MCF 10A (cell line): ENCODE measurements at regions not wholly inside any gene's neighbourhood (a gene's known extent, or its start where the extent isn't known, plus 50 kb on each side); places are given as distances from the start of the nearest gene placed in this dataset.
"Not testable (repeated sequence)": the region's sequence is repeated elsewhere in the genome, so short reads cannot be mapped to it uniquely, and the experiment has no call there.

Source experiments
- BruUV-seq: library from RNA; stranded (reverse); fragments of 400-500 nt; replicated peaks from 2 replicates; lab custom pipeline; 2021; lab: Mats Ljungman, UMichigan
- CTCF ChIA-PET: fragments of 300-600 bp; sonication (Branson Sonifier 250); formaldehyde crosslinking; extraction: SDS; loops from one replicate; lab custom pipeline; 2021; ENCODE audit warnings: antibody characterized with exemption, inconsistent platforms; lab: Yijun Ruan, JAX
- POLR2A ChIA-PET: fragments of 300-600, 350-650 bp; sonication (Branson Sonifier 250); formaldehyde crosslinking; extraction: SDS; loops from one replicate; lab custom pipeline; 2020; ENCODE audit warnings: antibody characterized with exemption, inconsistent platforms; lab: Yijun Ruan, JAX
- DNase-seq: peaks from one replicate; pipeline ENCODE4 v3.0.0-alpha.2; 2018; ENCODE audit not compliant: unreplicated experiment
- H3K27ac Mint-ChIP-seq: one replicate; pipeline ENCODE4 v1.8.0; 2022; ENCODE audit warnings: mild to moderate bottlenecking, low read depth, mixed read lengths; ENCODE audit not compliant: unreplicated experiment
- H3K27me3 Mint-ChIP-seq: one replicate; pipeline ENCODE4 v1.8.0; 2022; ENCODE audit warnings: mixed read lengths; ENCODE audit not compliant: insufficient read depth, unreplicated experiment
- H3K36me3 Mint-ChIP-seq: one replicate; pipeline ENCODE4 v1.8.0; 2022; ENCODE audit warnings: mild to moderate bottlenecking, moderate library complexity, mixed read lengths; ENCODE audit not compliant: insufficient read depth, unreplicated experiment
- H3K4me1 Mint-ChIP-seq: one replicate; pipeline ENCODE4 v1.8.0; 2022; ENCODE audit warnings: mixed read lengths; ENCODE audit not compliant: insufficient read depth, unreplicated experiment
- H3K4me3 Mint-ChIP-seq: one replicate; pipeline ENCODE4 v1.8.0; 2022; ENCODE audit warnings: mild to moderate bottlenecking, moderate library complexity, mixed read lengths; ENCODE audit not compliant: unreplicated experiment
- H3K9me3 Mint-ChIP-seq: one replicate; pipeline ENCODE4 v1.8.0; 2022; ENCODE audit warnings: mixed read lengths; ENCODE audit not compliant: unreplicated experiment
- CTCF ChIP-seq: fragments of 200-600 bp; IDR thresholded peaks from one replicate; pipeline ENCODE4 v1.8.0; 2022; ENCODE audit warnings: antibody characterized with exemption, mild to moderate bottlenecking; ENCODE audit not compliant: unreplicated experiment
- intact Hi-C: fragments of 100-400 bp; cut with micrococcal nuclease; formaldehyde crosslinking; loops from 2 replicates; pipeline ENCODE4 v1.14.1; 2022

GRCh38 chr2:129193961-129194360, 785.5 kb upstream of the RAB6C start:
- H3K36me3 Mint-ChIP-seq = peaks cover 5% of the 10 kb centered on the region
- no peaks in the 10 kb centered on the region for H3K9me3 Mint-ChIP-seq
- no peak for DNase-seq
- intact Hi-C loops = no loop called here
- CTCF ChIA-PET = interaction anchor here (0.6 kb wide), 1 partner anchor 1627 kb away, joined by 4 read pairs; no protein-coding TSS in a partner anchor
- H3K27ac Mint-ChIP-seq = no peak overlapping the region
- no peak overlapping the region for H3K4me3 Mint-ChIP-seq
- POLR2A ChIA-PET = interaction anchor here (0.7 kb wide), 2 partner anchors 104 to 493 kb away, joined by 4 read pairs; no protein-coding TSS in a partner anchor
- H3K4me1 Mint-ChIP-seq = peaks cover 30% of the 10 kb centered on the region
- TF ChIP-seq CTCF = no peak
- BruUV-seq = no TSS peak
- H3K27me3 Mint-ChIP-seq = no peaks in the 10 kb centered on the region

GRCh38 chr2:129199501-129199900, 780.0 kb upstream of the RAB6C start:
- POLR2A ChIA-PET = no interaction called here
- no TSS peak for BruUV-seq
- no peak overlapping the region for H3K27ac Mint-ChIP-seq
- H3K9me3 Mint-ChIP-seq = no peaks in the 10 kb centered on the region
- H3K27me3 Mint-ChIP-seq = no peaks in the 10 kb centered on the region
- intact Hi-C loops = no loop called here
- DNase-seq = no peak
- CTCF ChIA-PET = interaction anchor here (0.8 kb wide), 1 partner anchor 10 kb away, joined by 3 read pairs; no protein-coding TSS in a partner anchor
- TF ChIP-seq CTCF = no peak
- H3K4me1 Mint-ChIP-seq = peaks cover 7% of the 10 kb centered on the region
- no peak overlapping the region for H3K4me3 Mint-ChIP-seq
- H3K36me3 Mint-ChIP-seq = no peaks in the 10 kb centered on the region

GRCh38 chr2:129201696-129202095, 777.8 kb upstream of the RAB6C start:
- BruUV-seq = no TSS peak
- TF ChIP-seq CTCF = no peak
- POLR2A ChIA-PET = interaction anchor here (0.8 kb wide), 1 partner anchor 10 kb away, joined by 3 read pairs; no protein-coding TSS in a partner anchor
- CTCF ChIA-PET = no interaction called here
- peaks cover 7% of the 10 kb centered on the region for H3K4me1 Mint-ChIP-seq
- H3K27me3 Mint-ChIP-seq = no peaks in the 10 kb centered on the region
- no peak overlapping the region for H3K27ac Mint-ChIP-seq
- intact Hi-C loops = no loop called here
- H3K36me3 Mint-ChIP-seq = no peaks in the 10 kb centered on the region
- no peaks in the 10 kb centered on the region for H3K9me3 Mint-ChIP-seq
- H3K4me3 Mint-ChIP-seq = no peak overlapping the region
- DNase-seq = no peak

GRCh38 chr2:129203331-129203730, 776.1 kb upstream of the RAB6C start:
- H3K36me3 Mint-ChIP-seq = no peaks in the 10 kb centered on the region
- CTCF ChIA-PET = no interaction called here
- no peaks in the 10 kb centered on the region for H3K27me3 Mint-ChIP-seq

GRCh38 chr2:129204581-129204980, 774.9 kb upstream of the RAB6C start:
- H3K9me3 Mint-ChIP-seq, H3K27ac Mint-ChIP-seq, H3K4me3 Mint-ChIP-seq, POLR2A ChIA-PET, DNase-seq, intact Hi-C loops, H3K27me3 Mint-ChIP-seq, CTCF ChIA-PET, H3K36me3 Mint-ChIP-seq, BruUV-seq: not testable (repeated sequence)
- H3K4me1 Mint-ChIP-seq = peaks cover 13% of the 10 kb centered on the region

More at GRCh38 chr2:129203331-129203730, 776.1 kb upstream of the RAB6C start:
- Mint-ChIP-seq H3K9me3 (no peaks in the 10 kb centered on the region), H3K4me3 (no peak overlapping the region), H3K4me1 (peaks cover 7% of the 10 kb centered on the region), H3K27ac (no peak overlapping the region)
- no TSS peak for BruUV-seq
- TF ChIP-seq CTCF = no peak
- DNase-seq = no peak
- POLR2A ChIA-PET = no interaction called here
- intact Hi-C loops = no loop called here
